ENCODE measurements at regions not wholly inside any gene's neighbourhood (a gene's known extent, or its start where the extent isn't known, plus 50 kb on each side); places are given as distances from the start of the nearest gene placed in this dataset.

GRCh38 chr5:124572971-124573370, 173.5 kb downstream of the ZNF608 start:
- no peak for TF ChIP-seq NFYB (IDR thresholded peaks at IDR 0.05; ENCODE audit: extremely low read depth, insufficient read length)
- no peak for TF ChIP-seq FOXK1 (CRISPR knock-in tag; IDR thresholded peaks at IDR 0.05; ENCODE audit: borderline replicate concordance)
- TF ChIP-seq TAF1 (IDR thresholded peaks at IDR 0.05; ENCODE audit: control insufficient read depth, extremely low read depth, insufficient read depth, low read length, severe bottlenecking), result no peak
- TF ChIP-seq POLR2A (conservative IDR thresholded peaks at IDR 0.05), result no peak
- TF ChIP-seq GATA2 (CRISPR knock-in tag; IDR thresholded peaks at IDR 0.05), result no peak
- TF ChIP-seq, protein P1, sequence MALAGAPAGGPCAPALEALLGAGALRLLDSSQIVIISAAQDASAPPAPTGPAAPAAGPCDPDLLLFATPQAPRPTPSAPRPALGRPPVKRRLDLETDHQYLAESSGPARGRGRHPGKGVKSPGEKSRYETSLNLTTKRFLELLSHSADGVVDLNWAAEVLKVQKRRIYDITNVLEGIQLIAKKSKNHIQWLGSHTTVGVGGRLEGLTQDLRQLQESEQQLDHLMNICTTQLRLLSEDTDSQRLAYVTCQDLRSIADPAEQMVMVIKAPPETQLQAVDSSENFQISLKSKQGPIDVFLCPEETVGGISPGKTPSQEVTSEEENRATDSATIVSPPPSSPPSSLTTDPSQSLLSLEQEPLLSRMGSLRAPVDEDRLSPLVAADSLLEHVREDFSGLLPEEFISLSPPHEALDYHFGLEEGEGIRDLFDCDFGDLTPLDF (CRISPR knock-in tag; IDR thresholded peaks at IDR 0.05), result no peak
- TF ChIP-seq CEBPG (CRISPR knock-in tag; IDR thresholded peaks at IDR 0.05), result no peak
- no peak for TF ChIP-seq CEBPG (tag; conservative IDR thresholded peaks at IDR 0.05 in 1 of 2, IDR thresholded peaks at IDR 0.05 in 1 of 2)
- no peak for TF ChIP-seq KLF1 (tag; IDR thresholded peaks at IDR 0.05)
- TF ChIP-seq, protein P2, sequence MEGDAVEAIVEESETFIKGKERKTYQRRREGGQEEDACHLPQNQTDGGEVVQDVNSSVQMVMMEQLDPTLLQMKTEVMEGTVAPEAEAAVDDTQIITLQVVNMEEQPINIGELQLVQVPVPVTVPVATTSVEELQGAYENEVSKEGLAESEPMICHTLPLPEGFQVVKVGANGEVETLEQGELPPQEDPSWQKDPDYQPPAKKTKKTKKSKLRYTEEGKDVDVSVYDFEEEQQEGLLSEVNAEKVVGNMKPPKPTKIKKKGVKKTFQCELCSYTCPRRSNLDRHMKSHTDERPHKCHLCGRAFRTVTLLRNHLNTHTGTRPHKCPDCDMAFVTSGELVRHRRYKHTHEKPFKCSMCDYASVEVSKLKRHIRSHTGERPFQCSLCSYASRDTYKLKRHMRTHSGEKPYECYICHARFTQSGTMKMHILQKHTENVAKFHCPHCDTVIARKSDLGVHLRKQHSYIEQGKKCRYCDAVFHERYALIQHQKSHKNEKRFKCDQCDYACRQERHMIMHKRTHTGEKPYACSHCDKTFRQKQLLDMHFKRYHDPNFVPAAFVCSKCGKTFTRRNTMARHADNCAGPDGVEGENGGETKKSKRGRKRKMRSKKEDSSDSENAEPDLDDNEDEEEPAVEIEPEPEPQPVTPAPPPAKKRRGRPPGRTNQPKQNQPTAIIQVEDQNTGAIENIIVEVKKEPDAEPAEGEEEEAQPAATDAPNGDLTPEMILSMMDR (IDR thresholded peaks at IDR 0.05 in 2 of 3, conservative IDR thresholded peaks at IDR 0.05 in 1 of 3; ENCODE audit: insufficient read depth in 2 of 3, low read depth in 1 of 3, low read length in 3 of 3), result no peak
- no peak for TF ChIP-seq ZBTB8A (IDR thresholded peaks at IDR 0.05; ENCODE audit: partially characterized antibody)
- TF ChIP-seq SMARCE1 (IDR thresholded peaks at IDR 0.05), result no peak
- TF ChIP-seq CBX2 (IDR thresholded peaks at IDR 0.05; ENCODE audit: insufficient read depth, low read length, poor library complexity, severe bottlenecking), result no peak

All from K562 (cell line).